ENCODE measurements at regions not wholly inside any gene's neighbourhood (a gene's known extent, or its start where the extent isn't known, plus 50 kb on each side); places are given as distances from the start of the nearest gene placed in this dataset.

- WGBS, 3 donors, result 87 to 88% (median 88%) methylated on average over 6 of the region's 6 CpGs
- no peaks in the 10 kb centered on the region for H3K27me3 ChIP-seq (ENCODE audit: control insufficient read depth in 3 of 3, insufficient read depth in 3 of 3, low read length in 3 of 3)
- no peaks in the 10 kb centered on the region for H3K4me1 ChIP-seq (ENCODE audit: control insufficient read depth in 3 of 3, insufficient read depth in 2 of 3, low read depth in 1 of 3, low read length in 2 of 3)
- no peak for FAIRE-seq
- no peaks in the 10 kb centered on the region for H3K36me3 ChIP-seq (ENCODE audit: control insufficient read depth in 3 of 3, insufficient read depth in 2 of 3, low read depth in 1 of 3, low read length in 3 of 3)
- H3K9me3 ChIP-seq (ENCODE audit: control insufficient read depth in 2 of 2, insufficient read depth in 1 of 2, low read depth in 1 of 2, low read length in 1 of 2), result peaks cover 0 to 5% of the 10 kb centered on the region in 2 donors
- no peak for DNase-seq
- H3K27ac ChIP-seq (ENCODE audit: low read depth in 1 of 3, low read length in 2 of 3), result peak overlapping the region in 1 of 3 donors; percentile 8
- no peak overlapping the region for H3K4me3 ChIP-seq (ENCODE audit: low read depth in 1 of 3, low read length in 3 of 3)
These were observed 750.3 kb downstream of the CBLN4 start for GRCh38 chr20:55255016-55255415.

GRCh38 chr20:55253781-55254180 lies 751.5 kb downstream of the CBLN4 start:
- H3K4me3 ChIP-seq (ENCODE audit: low read depth in 1 of 3, low read length in 3 of 3), result no peak overlapping the region
- H3K9me3 ChIP-seq (ENCODE audit: control insufficient read depth in 2 of 2, insufficient read depth in 1 of 2, low read depth in 1 of 2, low read length in 1 of 2), result peaks cover 0 to 5% of the 10 kb centered on the region in 2 donors
- no peak overlapping the region for H3K27ac ChIP-seq (ENCODE audit: low read depth in 1 of 3, low read length in 2 of 3)
- no peaks in the 10 kb centered on the region for H3K27me3 ChIP-seq (ENCODE audit: control insufficient read depth in 3 of 3, insufficient read depth in 3 of 3, low read length in 3 of 3)
- FAIRE-seq, result no peak
- 20 to 30% (median 21%) methylated on average over 1 of the region's 1 CpG for WGBS, 3 donors
- no peaks in the 10 kb centered on the region for H3K4me1 ChIP-seq (ENCODE audit: control insufficient read depth in 3 of 3, insufficient read depth in 2 of 3, low read depth in 1 of 3, low read length in 2 of 3)
- H3K36me3 ChIP-seq (ENCODE audit: control insufficient read depth in 3 of 3, insufficient read depth in 2 of 3, low read depth in 1 of 3, low read length in 3 of 3), result no peaks in the 10 kb centered on the region
- peak; percentile 2 to 21 for DNase-seq

- Histone ChIP-seq H3K27ac (ENCODE audit: low read depth in 1 of 3, low read length in 2 of 3) (no peak overlapping the region), H3K4me1 (ENCODE audit: control insufficient read depth in 3 of 3, insufficient read depth in 2 of 3, low read depth in 1 of 3, low read length in 2 of 3) (no peaks in the 10 kb centered on the region), H3K36me3 (ENCODE audit: control insufficient read depth in 3 of 3, insufficient read depth in 2 of 3, low read depth in 1 of 3, low read length in 3 of 3) (no peaks in the 10 kb centered on the region), H3K4me3 (ENCODE audit: low read depth in 1 of 3, low read length in 3 of 3) (no peak overlapping the region), H3K27me3 (ENCODE audit: control insufficient read depth in 3 of 3, insufficient read depth in 3 of 3, low read length in 3 of 3) (no peaks in the 10 kb centered on the region), H3K9me3 (ENCODE audit: control insufficient read depth in 2 of 2, insufficient read depth in 1 of 2, low read depth in 1 of 2, low read length in 1 of 2) (peaks cover 0 to 5% of the 10 kb centered on the region in 2 donors)
- no peak for FAIRE-seq
- DNase-seq, result no peak
- WGBS, 3 donors, result 72 to 76% (median 72%) methylated on average over 5 of the region's 5 CpGs
These were observed 752.8 kb downstream of the CBLN4 start for GRCh38 chr20:55252521-55252920.

GRCh38 chr20:55251170-55251569 lies 754.1 kb downstream of the CBLN4 start:
- Histone ChIP-seq H3K36me3 (ENCODE audit: control insufficient read depth in 3 of 3, insufficient read depth in 2 of 3, low read depth in 1 of 3, low read length in 3 of 3) (no peaks in the 10 kb centered on the region), H3K27me3 (ENCODE audit: control insufficient read depth in 3 of 3, insufficient read depth in 3 of 3, low read length in 3 of 3) (no peaks in the 10 kb centered on the region), H3K4me3 (ENCODE audit: low read depth in 1 of 3, low read length in 3 of 3) (no peak overlapping the region), H3K9me3 (ENCODE audit: control insufficient read depth in 2 of 2, insufficient read depth in 1 of 2, low read depth in 1 of 2, low read length in 1 of 2) (peaks cover 0 to 5% of the 10 kb centered on the region in 2 donors), H3K27ac (ENCODE audit: low read depth in 1 of 3, low read length in 2 of 3) (no peak overlapping the region), H3K4me1 (ENCODE audit: control insufficient read depth in 3 of 3, insufficient read depth in 2 of 3, low read depth in 1 of 3, low read length in 2 of 3) (no peaks in the 10 kb centered on the region)
- DNase-seq (no peak), FAIRE-seq (no peak)
- WGBS, 3 donors, result 95 to 97% (median 96%) methylated on average over 22 of the region's 22 CpGs

- FAIRE-seq, result no peak
- Histone ChIP-seq H3K36me3 (ENCODE audit: control insufficient read depth in 3 of 3, insufficient read depth in 2 of 3, low read depth in 1 of 3, low read length in 3 of 3) (no peaks in the 10 kb centered on the region), H3K27ac (ENCODE audit: low read depth in 1 of 3, low read length in 2 of 3) (no peak overlapping the region), H3K4me3 (ENCODE audit: low read depth in 1 of 3, low read length in 3 of 3) (no peak overlapping the region), H3K27me3 (ENCODE audit: control insufficient read depth in 3 of 3, insufficient read depth in 3 of 3, low read length in 3 of 3) (peaks cover 0 to under 1% (median 0%) of the 10 kb centered on the region in 3 donors), H3K4me1 (ENCODE audit: control insufficient read depth in 3 of 3, insufficient read depth in 2 of 3, low read depth in 1 of 3, low read length in 2 of 3) (no peaks in the 10 kb centered on the region), H3K9me3 (ENCODE audit: control insufficient read depth in 2 of 2, insufficient read depth in 1 of 2, low read depth in 1 of 2, low read length in 1 of 2) (no peaks in the 10 kb centered on the region)
- DNase-seq, result no peak
These were observed 762.5 kb downstream of the CBLN4 start for GRCh38 chr20:55242853-55243252.

- H3K9me3 ChIP-seq (ENCODE audit: control insufficient read depth in 2 of 2, insufficient read depth in 1 of 2, low read depth in 1 of 2, low read length in 1 of 2), result no peaks in the 10 kb centered on the region
- no peak overlapping the region for H3K4me3 ChIP-seq (ENCODE audit: low read depth in 1 of 3, low read length in 3 of 3)
- peaks cover 0 to 1% (median 0%) of the 10 kb centered on the region in 3 donors for H3K27me3 ChIP-seq (ENCODE audit: control insufficient read depth in 3 of 3, insufficient read depth in 3 of 3, low read length in 3 of 3)
- no peak for FAIRE-seq
- DNase-seq, result no peak
- H3K4me1 ChIP-seq (ENCODE audit: control insufficient read depth in 3 of 3, insufficient read depth in 2 of 3, low read depth in 1 of 3, low read length in 2 of 3), result no peaks in the 10 kb centered on the region
- 7 to 29% (median 7%) methylated on average over 1 of the region's 1 CpG for WGBS, 3 donors
- H3K27ac ChIP-seq (ENCODE audit: low read depth in 1 of 3, low read length in 2 of 3), result no peak overlapping the region
- H3K36me3 ChIP-seq (ENCODE audit: control insufficient read depth in 3 of 3, insufficient read depth in 2 of 3, low read depth in 1 of 3, low read length in 3 of 3), result no peaks in the 10 kb centered on the region
These were observed 763.9 kb downstream of the DOK5 start for GRCh38 chr20:55239269-55239668.

GRCh38 chr20:55232647-55233046 lies 757.3 kb downstream of the DOK5 start:
- no peak for DNase-seq

GRCh38 chr20:55229451-55229850 lies 754.1 kb downstream of the DOK5 start:
- Histone ChIP-seq H3K27ac (ENCODE audit: low read depth in 1 of 3, low read length in 2 of 3) (no peak overlapping the region), H3K27me3 (ENCODE audit: control insufficient read depth in 3 of 3, insufficient read depth in 3 of 3, low read length in 3 of 3) (no peaks in the 10 kb centered on the region), H3K36me3 (ENCODE audit: control insufficient read depth in 3 of 3, insufficient read depth in 2 of 3, low read depth in 1 of 3, low read length in 3 of 3) (no peaks in the 10 kb centered on the region), H3K4me1 (ENCODE audit: control insufficient read depth in 3 of 3, insufficient read depth in 2 of 3, low read depth in 1 of 3, low read length in 2 of 3) (no peaks in the 10 kb centered on the region), H3K4me3 (ENCODE audit: low read depth in 1 of 3, low read length in 3 of 3) (no peak overlapping the region), H3K9me3 (ENCODE audit: control insufficient read depth in 2 of 2, insufficient read depth in 1 of 2, low read depth in 1 of 2, low read length in 1 of 2) (peaks cover 0 to 3% of the 10 kb centered on the region in 2 donors)
- DNase-seq (no peak), FAIRE-seq (no peak)
- 50 to 53% (median 53%) methylated on average over 1 of the region's 1 CpG for WGBS, 3 donors

More at GRCh38 chr20:55232647-55233046, 757.3 kb downstream of the DOK5 start:
- peak; percentile 30 for FAIRE-seq
- Histone ChIP-seq H3K27me3 (ENCODE audit: control insufficient read depth in 3 of 3, insufficient read depth in 3 of 3, low read length in 3 of 3) (no peaks in the 10 kb centered on the region), H3K27ac (ENCODE audit: low read depth in 1 of 3, low read length in 2 of 3) (no peak overlapping the region), H3K4me1 (ENCODE audit: control insufficient read depth in 3 of 3, insufficient read depth in 2 of 3, low read depth in 1 of 3, low read length in 2 of 3) (no peaks in the 10 kb centered on the region), H3K9me3 (ENCODE audit: control insufficient read depth in 2 of 2, insufficient read depth in 1 of 2, low read depth in 1 of 2, low read length in 1 of 2) (peaks cover 0 to 3% of the 10 kb centered on the region in 2 donors), H3K4me3 (ENCODE audit: low read depth in 1 of 3, low read length in 3 of 3) (no peak overlapping the region), H3K36me3 (ENCODE audit: control insufficient read depth in 3 of 3, insufficient read depth in 2 of 3, low read depth in 1 of 3, low read length in 3 of 3) (no peaks in the 10 kb centered on the region)
- 82 to 97% (median 93%) methylated on average over 1 of the region's 1 CpG for WGBS, 3 donors

- no peak for FAIRE-seq
- Histone ChIP-seq H3K27ac (ENCODE audit: low read depth in 1 of 3, low read length in 2 of 3) (no peak overlapping the region), H3K9me3 (ENCODE audit: control insufficient read depth in 2 of 2, insufficient read depth in 1 of 2, low read depth in 1 of 2, low read length in 1 of 2) (peaks cover 0 to 2% of the 10 kb centered on the region in 2 donors), H3K4me1 (ENCODE audit: control insufficient read depth in 3 of 3, insufficient read depth in 2 of 3, low read depth in 1 of 3, low read length in 2 of 3) (no peaks in the 10 kb centered on the region), H3K36me3 (ENCODE audit: control insufficient read depth in 3 of 3, insufficient read depth in 2 of 3, low read depth in 1 of 3, low read length in 3 of 3) (no peaks in the 10 kb centered on the region), H3K27me3 (ENCODE audit: control insufficient read depth in 3 of 3, insufficient read depth in 3 of 3, low read length in 3 of 3) (no peaks in the 10 kb centered on the region), H3K4me3 (ENCODE audit: low read depth in 1 of 3, low read length in 3 of 3) (no peak overlapping the region)
- 65 to 75% (median 67%) methylated on average over 8 of the region's 8 CpGs for WGBS, 3 donors
- no peak for DNase-seq
These were observed 741.3 kb downstream of the DOK5 start for GRCh38 chr20:55216525-55217242.
